NCI-H524 treated with DMSO at 0.1 percent for 48 hours (cell line): ENCODE measurements at regions not wholly inside any gene's neighbourhood (a gene's known extent, or its start where the extent isn't known, plus 50 kb on each side); places are given as distances from the start of the nearest gene placed in this dataset.

Experiments
- DNase-seq: peaks from one replicate; lab custom pipeline; 2025; lab: John Stamatoyannopoulos, UW

- DNase-seq, result no peak
Measured at GRCh38 chr14:82445810-82446570, 912.3 kb upstream of the SEL1L start.

GRCh38 chr14:82447586-82447985 is 913.9 kb upstream of the SEL1L start:
- peak; percentile 59 for DNase-seq

GRCh38 chr14:82449926-82450468 is 916.3 kb upstream of the SEL1L start:
- DNase-seq, result no peak

DNA sequence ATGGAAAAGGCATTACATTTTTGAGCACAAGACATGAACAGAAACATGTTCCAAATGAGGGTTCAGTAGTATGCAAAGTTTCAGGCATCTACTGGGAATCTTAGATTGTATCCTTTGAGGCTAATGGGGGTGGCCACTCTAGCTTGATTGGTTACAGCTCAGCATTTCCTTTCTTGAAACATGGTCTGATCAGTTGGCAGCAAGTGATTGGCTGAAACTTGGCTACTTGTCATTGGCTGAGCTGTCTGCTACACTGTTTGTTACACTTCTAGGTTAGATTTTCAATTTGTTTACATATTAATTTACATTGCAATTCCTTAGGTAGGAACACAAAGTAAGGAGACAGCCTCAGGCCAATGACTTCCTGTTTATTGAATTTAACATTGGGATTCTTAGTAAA is 918.0 kb upstream of the SEL1L start:
- no peak for DNase-seq

- no peak for DNase-seq
Measured at GRCh38 chr14:82482345-82482744, 948.7 kb upstream of the SEL1L start.

- DNase-seq, result no peak
Measured at GRCh38 chr14:82488473-82488872, 954.8 kb upstream of the SEL1L start.

DNA sequence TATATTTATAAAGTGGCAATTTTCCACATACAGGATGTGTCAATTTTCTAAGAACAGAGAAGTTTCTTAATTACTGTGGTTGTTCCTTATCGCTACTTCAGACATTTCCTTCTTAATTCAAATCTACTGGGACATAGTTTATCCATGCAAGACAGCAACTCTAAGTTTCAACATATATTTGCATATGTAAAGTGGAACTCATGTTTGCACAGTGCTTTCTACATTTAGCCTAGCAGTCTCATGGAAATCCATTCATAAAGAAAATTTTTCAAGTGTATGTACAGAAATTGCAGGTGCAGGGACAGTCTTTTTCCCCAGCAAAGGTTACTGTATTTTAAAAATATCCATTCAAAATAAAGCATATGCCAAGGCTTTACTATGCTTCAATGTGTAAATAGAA is 956.7 kb upstream of the SEL1L start:
- no peak for DNase-seq

DNA sequence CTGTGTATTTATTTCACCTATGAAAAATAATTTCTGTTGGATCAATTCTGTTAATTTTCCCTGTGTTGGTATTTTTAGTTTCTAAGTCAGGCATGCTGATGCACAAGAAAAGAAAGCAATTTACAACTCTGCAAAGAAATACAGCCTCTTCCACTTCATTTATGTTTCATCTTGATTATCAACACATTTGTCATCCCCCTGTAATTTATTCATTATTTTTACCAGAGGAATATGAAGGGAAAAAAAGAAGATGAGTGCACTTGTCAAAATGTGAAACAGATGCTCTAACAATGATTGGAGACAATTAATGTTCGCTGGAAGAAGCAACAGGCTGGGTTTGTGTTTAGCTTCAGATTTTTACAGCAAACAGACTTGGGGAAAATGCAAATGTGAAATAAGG is 958.5 kb upstream of the SEL1L start:
- DNase-seq, result no peak

GRCh38 chr14:82500222-82500621 is 966.6 kb upstream of the SEL1L start:
- no peak for DNase-seq

GRCh38 chr14:82501554-82501953 is 967.9 kb upstream of the SEL1L start:
- DNase-seq, result peak; percentile 78

DNA sequence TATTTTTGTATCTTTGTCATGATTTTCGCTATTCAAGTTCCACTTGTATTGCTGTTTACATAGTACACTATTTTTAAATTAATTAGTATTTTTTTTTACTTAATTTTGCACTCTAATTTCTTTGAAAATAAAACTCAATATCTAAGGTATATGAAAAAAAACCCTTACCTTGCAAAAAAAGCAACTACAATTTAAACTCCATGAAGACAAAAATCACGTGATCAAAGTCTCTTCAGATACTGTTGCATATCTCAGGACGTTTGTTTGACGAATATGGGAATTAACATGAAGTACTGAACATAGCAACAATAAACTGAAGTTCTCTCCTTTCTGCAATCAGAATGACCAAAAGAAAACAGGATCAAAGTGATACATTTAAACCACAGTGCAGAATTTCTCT is 968.4 kb upstream of the SEL1L start:
- no peak for DNase-seq

DNA sequence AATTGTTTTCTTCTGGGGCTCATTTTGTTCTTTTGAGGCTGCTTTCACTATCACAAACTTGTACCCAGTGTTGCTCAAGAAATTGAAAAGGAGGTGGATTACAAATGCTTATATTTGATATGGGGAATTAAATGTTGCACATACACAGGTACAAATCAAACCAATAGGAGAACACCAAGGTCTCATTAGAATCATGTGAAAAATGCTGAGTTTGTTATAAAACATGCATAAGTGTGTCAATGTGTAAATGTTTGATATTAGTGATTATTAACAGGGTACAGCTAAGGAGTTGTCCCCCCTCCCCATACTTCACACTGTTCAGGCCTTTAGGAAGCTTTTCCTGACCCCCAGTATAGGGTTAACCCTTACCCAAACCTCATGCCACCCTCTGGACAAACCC is 971.2 kb upstream of the SEL1L start:
- DNase-seq, result no peak

GRCh38 chr14:82510007-82510406 is 976.4 kb upstream of the SEL1L start:
- no peak for DNase-seq

DNA sequence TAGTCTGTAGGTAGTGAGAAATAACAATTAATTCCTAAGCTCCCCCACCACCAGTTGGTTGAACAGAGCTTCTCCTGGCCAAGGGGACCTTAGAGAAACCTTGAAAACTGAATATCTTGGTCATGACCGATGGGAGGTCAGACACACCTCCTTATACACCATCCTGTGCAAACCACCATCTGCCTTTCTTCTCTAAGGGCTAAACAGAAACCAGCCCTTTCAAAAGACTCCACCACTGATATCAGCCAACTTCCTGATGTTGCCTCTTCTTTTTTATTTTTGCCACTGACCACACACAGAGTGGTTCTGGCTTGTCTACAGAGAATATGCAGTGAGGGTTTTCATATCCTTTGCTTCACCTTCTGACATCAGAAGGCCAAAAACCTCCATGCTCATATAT is 977.7 kb upstream of the SEL1L start:
- DNase-seq, result no peak

DNA sequence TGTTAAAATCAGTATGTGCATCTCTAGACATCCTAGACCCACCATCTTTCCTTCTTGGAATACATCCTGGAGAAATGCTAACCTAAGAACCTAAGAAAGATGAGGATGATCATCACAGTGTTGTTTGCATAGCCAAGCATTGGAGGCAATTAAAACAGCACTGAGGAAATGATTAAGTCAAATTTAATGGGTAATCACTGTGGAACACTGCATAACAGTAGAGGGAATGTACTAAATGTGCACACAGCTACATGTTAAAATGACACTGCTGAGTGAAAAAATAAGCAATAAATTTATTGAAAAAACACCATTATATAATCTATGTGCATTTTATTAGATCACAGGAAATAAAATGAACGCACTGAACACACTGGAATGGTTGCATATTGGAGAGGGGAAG is 987.1 kb upstream of the SEL1L start:
- DNase-seq, result no peak

DNA sequence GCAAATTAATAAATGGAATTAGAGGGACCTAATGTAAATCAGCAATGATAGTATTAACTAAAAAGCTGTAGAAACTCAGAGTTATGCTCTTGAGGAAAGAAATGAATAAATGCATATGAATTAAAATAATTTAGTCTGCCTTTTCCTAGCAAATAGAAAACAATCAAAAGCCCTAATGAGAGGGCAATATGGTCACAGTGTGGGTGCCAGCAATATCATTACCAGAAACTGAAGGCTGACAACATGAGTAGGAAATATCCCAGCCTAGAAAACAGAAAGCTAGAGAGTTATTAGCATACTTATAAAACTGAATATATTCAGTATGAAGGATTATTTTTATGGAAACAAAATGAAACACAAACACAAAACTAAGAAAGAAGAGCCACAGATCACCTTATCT is 987.5 kb upstream of the SEL1L start:
- DNase-seq, result no peak

DNA sequence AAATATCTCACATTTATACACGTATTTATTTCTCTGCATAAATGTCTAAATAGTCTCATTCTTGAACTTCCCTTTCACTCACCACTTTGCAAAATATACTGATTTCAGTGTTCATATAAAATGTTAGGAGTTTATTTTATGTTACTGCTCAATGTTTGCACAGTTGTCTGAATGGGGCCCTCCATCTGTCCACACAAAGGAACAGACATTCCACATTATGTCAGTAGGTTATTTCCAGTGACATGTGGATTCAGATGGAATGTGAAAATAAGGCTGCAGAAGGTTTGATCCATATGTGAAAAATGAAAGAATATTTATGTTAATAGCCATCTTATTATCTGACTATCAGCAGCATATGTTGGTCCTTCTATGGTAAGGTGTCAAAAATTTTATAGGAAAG is 994.4 kb upstream of the SEL1L start:
- peak; percentile 52 for DNase-seq

DNA sequence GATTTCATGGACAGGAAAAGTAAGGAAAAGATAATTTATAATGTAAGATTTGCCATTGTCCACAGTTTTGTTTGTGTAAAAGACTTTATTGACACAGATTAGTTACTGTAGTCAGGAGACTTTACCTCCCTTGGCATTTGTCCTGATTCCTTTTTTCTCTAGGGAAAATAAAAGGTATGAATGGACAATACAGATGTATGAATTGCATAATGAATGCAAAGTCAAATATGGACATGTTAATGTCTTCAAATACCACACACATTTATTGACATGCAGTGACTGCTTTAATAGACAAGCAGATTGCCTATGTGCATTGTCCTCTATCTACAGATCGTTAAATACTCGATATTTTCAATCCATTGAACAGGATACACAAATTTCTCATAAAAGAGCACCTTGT is 999.7 kb upstream of the SEL1L start:
- no peak for DNase-seq

GRCh38 chr14:82536566-82536965 is 1002.9 kb upstream of the SEL1L start:
- DNase-seq, result no peak

DNA sequence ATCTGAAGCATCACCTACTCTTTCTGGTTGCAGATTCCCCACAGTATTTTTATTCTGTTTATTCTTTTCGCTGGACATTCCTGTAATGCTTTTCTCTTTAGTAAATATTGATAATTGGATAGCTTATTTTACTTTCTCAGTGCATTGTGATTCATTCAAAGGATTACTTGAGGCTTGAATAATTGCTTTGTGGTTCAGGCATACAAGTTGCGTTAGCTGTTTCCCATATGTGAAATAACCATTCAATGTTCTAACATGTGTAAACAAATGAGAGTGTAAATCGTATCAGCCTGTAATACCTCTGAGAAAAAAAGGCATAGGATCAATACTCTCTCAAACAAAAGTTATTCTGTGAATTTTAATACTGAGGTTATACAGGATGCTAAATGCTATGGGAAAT is 1004.2 kb upstream of the SEL1L start:
- no peak for DNase-seq

DNA sequence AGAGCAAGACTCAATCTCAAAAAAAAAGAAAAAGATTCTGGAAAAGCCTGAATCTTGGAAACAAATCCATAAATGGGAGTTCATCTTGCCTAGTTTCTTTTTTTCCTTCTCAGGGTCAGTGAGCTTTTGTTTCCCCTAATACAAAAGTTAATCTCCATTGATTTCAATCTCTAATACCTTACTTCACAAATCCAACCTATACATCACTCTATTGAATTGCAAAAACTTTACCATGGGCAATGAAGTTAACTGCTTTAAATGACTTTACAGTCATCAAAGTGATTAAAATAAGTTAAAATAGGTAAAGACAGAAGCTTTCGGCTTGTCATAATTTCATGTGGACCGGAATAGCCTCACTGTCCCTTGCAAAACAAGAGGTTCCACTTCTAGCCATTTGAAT is 1012.7 kb upstream of the SEL1L start:
- no peak for DNase-seq

- DNase-seq, result no peak
Measured at GRCh38 chr14:82549306-82549990, 1015.8 kb upstream of the SEL1L start.

DNA sequence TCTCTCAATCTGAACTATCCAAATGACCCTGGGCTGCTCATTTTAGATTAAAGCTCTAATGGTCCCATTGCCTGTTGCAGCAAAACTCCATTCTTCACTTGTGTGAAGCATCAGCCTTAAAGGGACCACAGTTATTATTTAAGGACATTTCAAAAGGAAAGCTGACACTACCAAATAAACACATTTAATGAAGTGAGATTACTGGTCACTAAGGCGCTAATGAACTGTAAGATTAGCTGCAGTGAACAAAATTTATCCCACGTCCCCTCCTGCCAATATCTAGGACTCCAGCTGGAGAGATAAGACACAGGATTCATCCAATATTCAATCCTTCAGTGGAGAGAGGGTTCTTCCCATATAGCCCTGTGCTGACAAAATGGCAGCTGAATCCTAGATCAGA is 1029.2 kb upstream of the SEL1L start:
- peak; percentile 24 for DNase-seq

- DNase-seq, result peak; percentile 26
Measured at GRCh38 chr14:82565825-82566224, 1032.2 kb upstream of the SEL1L start.
